Pancreas (tissue), 10 donors: ENCODE measurements at regions not wholly inside any gene's neighbourhood (a gene's known extent, or its start where the extent isn't known, plus 50 kb on each side); places are given as distances from the start of the nearest gene placed in this dataset.

Experiments used
- ATAC-seq, 4 donors: fragments of 200-7000 bp; cut with Tn5 transposase; one replicate each; pipeline versions ENCODE4 v1.8.0 to v1.9.1; 2020; ENCODE audit warnings: mild to moderate bottlenecking in 4 of 4, moderate library complexity in 4 of 4
- DNase-seq, 6 donors: peaks; one replicate each; pipeline ENCODE4 v3.0.0-alpha.2; 2020
- FAIRE-seq: peaks from 2 replicates; lab custom pipeline; 2012; peaks lifted over from hg19 to GRCh38; lab: Jason Lieb, UNC
- H3K27ac ChIP-seq, 4 donors: fragments of 200-600 bp; sonication (generic); 1 replicate in 3 of 4; 2 replicates in 1 of 4; pipeline versions ENCODE4 v1.5.0 to v1.8.0; 2020
- H3K27me3 ChIP-seq, 4 donors: fragments of 200-600 bp; one replicate each; pipeline ENCODE4 v1.8.0; 2021
- H3K36me3 ChIP-seq, 3 donors: fragments of 200-600 bp; sonication (generic) in 1 of 3; one replicate each; pipeline versions ENCODE4 v1.5.0 to v1.8.0; 2020 to 2021
- H3K4me1 ChIP-seq, 3 donors: fragments of 200-600 bp; one replicate each; pipeline ENCODE4 v1.8.0; 2021
- H3K4me3 ChIP-seq, 4 donors: fragments of 200-600 bp; sonication (generic) in 2 of 4; one replicate each; pipeline versions ENCODE4 v1.5.0 to v1.8.0; 2020 to 2021
- H3K9me3 ChIP-seq, 4 donors: fragments of 200-600 bp; one replicate each; pipeline ENCODE4 v1.8.0; 2021
- CTCF ChIP-seq, 4 donors: fragments of 200-600 bp; sonication (generic) in 3 of 4; IDR thresholded peaks; one replicate each; pipeline versions ENCODE4 v1.5.0 to v1.8.0; 2021; ENCODE audit warnings: antibody characterized with exemption in 4 of 4
- WGBS, 2 donors: extraction: QIAGEN DNeasy Blood & Tissue Kit; methylation state at CpG; one replicate each; pipeline ENCODE4 v1.1.7; 2013; 5-methylcytosine and 5-hydroxymethylcytosine counted together
- intact Hi-C, 3 donors: fragments of 100-400 bp; cut with DNase I; formaldehyde crosslinking; loops; one replicate each; pipeline versions ENCODE4 v1.11.1 to v1.14.2; 2022
- donor health status: healthy with polysubstance abuse.
- donor health status: DM: no; HTN: no; CAD: no; lungs with moderate emphysema.
- donor health status: DM: no; HTN: no; CAD: no.
- donor health status: control.
- donor health status: control.
- donor health status: Bipolar disorder and iron deficiency.
- donor health status: DM: yes; HTN: yes; CAD: no.
- donor health status: DM: no; HTN: no; CAD: no.
- donor health status: DM: no; HTN: no; CAD: no.
- donor health status: DM: yes; HTN: yes; CAD: no.

- intact Hi-C loops, result no loop called here
- FAIRE-seq (no peak), DNase-seq (no peak)
These were observed 711.4 kb upstream of the GALNTL6 start for GRCh38 chr4:171101845-171102244.

GRCh38 chr4:171087089-171087488 lies 726.1 kb upstream of the GALNTL6 start:
- DNase-seq, result no peak
- 94 to 95% methylated on average over 2 of the region's 2 CpGs for WGBS, 2 donors
- no peak for FAIRE-seq
- no peaks in the 10 kb centered on the region for H3K36me3 ChIP-seq
- H3K27me3 ChIP-seq, result no peaks in the 10 kb centered on the region
- H3K9me3 ChIP-seq, result no peaks in the 10 kb centered on the region
- ATAC-seq, result no peak
- no peaks in the 10 kb centered on the region for H3K4me1 ChIP-seq
- H3K4me3 ChIP-seq, result no peak overlapping the region
- TF ChIP-seq CTCF (IDR thresholded peaks at IDR 0.05), result no peak
- intact Hi-C loops, result no loop called here
- H3K27ac ChIP-seq, result no peak overlapping the region

More at GRCh38 chr4:171101845-171102244, 711.4 kb upstream of the GALNTL6 start:
- Histone ChIP-seq H3K9me3 (no peaks in the 10 kb centered on the region), H3K4me1 (no peaks in the 10 kb centered on the region), H3K27me3 (no peaks in the 10 kb centered on the region), H3K27ac (no peak overlapping the region), H3K4me3 (no peak overlapping the region), H3K36me3 (no peaks in the 10 kb centered on the region)
- no peak for TF ChIP-seq CTCF (IDR thresholded peaks at IDR 0.05)
- ATAC-seq, result no peak

GRCh38 chr4:171067422-171067821 lies 745.8 kb upstream of the GALNTL6 start:
- TF ChIP-seq CTCF (IDR thresholded peaks at IDR 0.05), result no peak
- no peak for FAIRE-seq
- Histone ChIP-seq H3K36me3 (no peaks in the 10 kb centered on the region), H3K27ac (no peak overlapping the region), H3K4me1 (no peaks in the 10 kb centered on the region), H3K4me3 (no peak overlapping the region), H3K27me3 (no peaks in the 10 kb centered on the region), H3K9me3 (no peaks in the 10 kb centered on the region)
- 42 to 83% methylated on average over 1 of the region's 1 CpG for WGBS, 2 donors
- DNase-seq, result no peak
- peak in 1 of 4 donors; percentile 57 for ATAC-seq
- intact Hi-C loops, result no loop called here

- no peak for FAIRE-seq
- no peak for DNase-seq
These were observed 763.8 kb upstream of the GALNTL6 start for GRCh38 chr4:171049380-171049779.

More at GRCh38 chr4:171049380-171049779, 763.8 kb upstream of the GALNTL6 start:
- no peak for ATAC-seq
- no peaks in the 10 kb centered on the region for H3K36me3 ChIP-seq
- H3K4me3 ChIP-seq, result no peak overlapping the region
- H3K27me3 ChIP-seq, result no peaks in the 10 kb centered on the region
- TF ChIP-seq CTCF (IDR thresholded peaks at IDR 0.05), result no peak
- intact Hi-C loops, result no loop called here
- no peak overlapping the region for H3K27ac ChIP-seq
- 71 to 86% methylated on average over 1 of the region's 1 CpG for WGBS, 2 donors
- H3K4me1 ChIP-seq, result no peaks in the 10 kb centered on the region
- H3K9me3 ChIP-seq, result no peaks in the 10 kb centered on the region
